ENCODE measurements at regions not wholly inside any gene's neighbourhood (a gene's known extent, or its start where the extent isn't known, plus 50 kb on each side); places are given as distances from the start of the nearest gene placed in this dataset.

GRCh38 chr3:20701641-20702040 is 515.6 kb upstream of the SGO1 start:
- no peak overlapping the region for H3K27ac ChIP-seq
- TF ChIP-seq ZFX (IDR thresholded peaks at IDR 0.05): no peak
- no peak for TF ChIP-seq CTCF (conservative IDR thresholded peaks at IDR 0.05)

- no peak overlapping the region for H3K27ac ChIP-seq
- no peak for TF ChIP-seq ZFX (IDR thresholded peaks at IDR 0.05)
- no peak for TF ChIP-seq CTCF (conservative IDR thresholded peaks at IDR 0.05)
Measured at GRCh38 chr3:20700714-20701113, 514.7 kb upstream of the SGO1 start.

GRCh38 chr3:20698896-20699295 is 512.9 kb upstream of the SGO1 start:
- TF ChIP-seq CTCF (conservative IDR thresholded peaks at IDR 0.05) (no peak), ZFX (IDR thresholded peaks at IDR 0.05) (no peak)
- no peak overlapping the region for H3K27ac ChIP-seq

GRCh38 chr3:20696388-20697150 is 510.6 kb upstream of the SGO1 start:
- H3K27ac ChIP-seq: no peak overlapping the region
- TF ChIP-seq CTCF (conservative IDR thresholded peaks at IDR 0.05) (no peak), ZFX (IDR thresholded peaks at IDR 0.05) (no peak)

- TF ChIP-seq CTCF (conservative IDR thresholded peaks at IDR 0.05) (no peak), ZFX (IDR thresholded peaks at IDR 0.05) (no peak)
- H3K27ac ChIP-seq: no peak overlapping the region
Measured at GRCh38 chr3:20692675-20693074, 506.7 kb upstream of the SGO1 start.

GRCh38 chr3:20683910-20684309 is 497.9 kb upstream of the SGO1 start:
- no peak overlapping the region for H3K27ac ChIP-seq
- TF ChIP-seq ZFX (IDR thresholded peaks at IDR 0.05) (no peak), CTCF (conservative IDR thresholded peaks at IDR 0.05) (no peak)

- TF ChIP-seq ZFX (IDR thresholded peaks at IDR 0.05): no peak
- no peak for TF ChIP-seq CTCF (conservative IDR thresholded peaks at IDR 0.05)
- H3K27ac ChIP-seq: no peak overlapping the region
Measured at GRCh38 chr3:20682573-20682972, 496.6 kb upstream of the SGO1 start.

All from C4-2B (cell line).